ENCODE measurements at regions not wholly inside any gene's neighbourhood (a gene's known extent, or its start where the extent isn't known, plus 50 kb on each side); places are given as distances from the start of the nearest gene placed in this dataset.

DNA sequence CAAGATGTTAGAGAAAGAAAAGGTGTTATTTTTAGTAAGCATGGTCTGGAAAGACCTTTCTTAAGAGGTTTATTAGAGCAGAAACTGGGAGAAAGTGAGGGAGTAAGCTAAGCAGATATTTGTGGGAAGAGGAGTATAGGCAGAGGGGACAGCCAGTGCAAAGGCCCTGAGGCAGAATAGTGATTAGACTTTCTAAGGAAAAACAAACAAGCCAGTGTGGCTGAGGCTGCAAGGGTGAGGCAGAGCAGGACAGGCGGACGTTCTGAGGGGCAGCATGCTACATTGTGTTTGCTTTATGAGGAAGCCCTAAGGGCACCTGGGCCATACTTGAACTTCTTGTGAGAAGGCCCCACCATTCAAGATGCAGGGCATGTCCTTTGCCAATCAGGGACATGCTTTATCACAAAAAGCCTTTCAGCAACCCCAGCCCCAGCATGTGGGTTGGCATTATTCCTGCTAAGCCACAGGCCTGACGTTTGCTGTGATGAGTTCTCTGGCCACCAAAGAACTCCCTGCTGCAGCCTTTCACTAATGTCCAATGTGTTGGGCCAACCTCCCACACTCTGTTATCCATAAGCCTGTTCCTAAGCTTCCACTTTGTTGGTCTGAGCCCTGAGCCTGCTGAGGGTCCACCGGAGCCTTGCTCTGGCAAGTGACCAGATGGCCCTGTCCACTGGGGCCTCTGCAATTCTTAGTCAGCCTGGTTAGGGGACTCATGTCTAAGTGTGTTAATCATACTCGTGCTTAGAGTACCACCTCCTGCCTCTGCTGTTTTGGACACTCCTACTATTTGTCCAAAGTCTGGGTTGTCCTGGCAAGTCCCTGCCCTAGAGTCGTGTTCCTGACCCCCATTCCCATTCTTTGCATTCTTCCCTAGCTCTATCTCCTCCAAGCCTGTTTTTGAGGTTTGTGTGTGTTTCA lies 209.9 kb upstream of the CTNNB1 start:
- Histone ChIP-seq H3K9ac (ENCODE audit: low read length) (no peak overlapping the region), H3K4me1 (ENCODE audit: control insufficient read depth, insufficient read depth, low read length) (no peaks in the 10 kb centered on the region), H3K36me3 (ENCODE audit: control insufficient read depth, insufficient read depth, low read length) (no peaks in the 10 kb centered on the region), H3K27me3 (ENCODE audit: control insufficient read depth, insufficient read depth, low read length) (no peaks in the 10 kb centered on the region), H3K27ac (ENCODE audit: low read depth, low read length) (no peak overlapping the region), H3K4me3 (ENCODE audit: low read length) (no peak overlapping the region)

DNA sequence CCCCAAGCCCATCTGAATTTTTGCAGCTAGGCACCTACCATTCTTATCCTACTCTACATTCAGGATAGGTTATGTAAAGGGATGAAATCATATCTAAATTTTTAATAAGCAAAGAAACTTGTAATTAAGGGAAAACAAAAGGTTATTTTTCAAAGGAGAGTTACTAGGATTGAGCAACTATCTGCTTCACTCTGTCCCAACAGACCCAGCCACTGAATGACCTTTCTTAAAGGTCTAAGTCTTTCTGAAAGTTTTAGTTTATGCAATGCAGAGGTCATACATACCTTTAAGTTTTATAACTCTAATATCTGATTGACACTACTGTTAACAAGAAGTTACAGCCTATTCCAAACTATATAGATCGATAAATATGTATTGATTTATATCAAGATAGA lies 209.2 kb upstream of the CTNNB1 start:
- H3K4me1 ChIP-seq (ENCODE audit: control insufficient read depth, insufficient read depth, low read length) = no peaks in the 10 kb centered on the region
- no peak overlapping the region for H3K27ac ChIP-seq (ENCODE audit: low read depth, low read length)
- no peaks in the 10 kb centered on the region for H3K27me3 ChIP-seq (ENCODE audit: control insufficient read depth, insufficient read depth, low read length)
- no peaks in the 10 kb centered on the region for H3K36me3 ChIP-seq (ENCODE audit: control insufficient read depth, insufficient read depth, low read length)
- H3K9ac ChIP-seq (ENCODE audit: low read length) = no peak overlapping the region
- no peak overlapping the region for H3K4me3 ChIP-seq (ENCODE audit: low read length)

DNA sequence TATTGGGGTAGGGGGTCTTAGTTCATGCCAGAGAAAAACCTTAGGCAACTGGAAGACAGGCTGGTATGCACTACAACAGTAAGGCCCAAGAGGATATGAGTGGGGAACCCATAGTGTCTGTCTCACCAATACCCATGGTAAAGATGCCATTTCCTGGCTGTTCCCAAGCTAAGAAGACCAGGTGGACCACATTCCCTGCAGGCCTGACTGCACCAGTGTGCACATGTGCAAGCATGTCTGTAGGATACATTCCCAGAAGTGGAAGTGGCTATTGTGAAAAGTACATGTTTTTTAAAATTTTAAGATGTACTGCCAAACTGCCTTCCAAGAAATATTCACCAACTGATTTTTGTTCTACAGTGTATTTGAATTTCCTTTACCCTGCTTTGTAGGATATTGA lies 207.3 kb upstream of the CTNNB1 start:
- H3K27me3 ChIP-seq (ENCODE audit: control insufficient read depth, insufficient read depth, low read length) = no peaks in the 10 kb centered on the region
- H3K27ac ChIP-seq (ENCODE audit: low read depth, low read length) = no peak overlapping the region
- no peak overlapping the region for H3K4me3 ChIP-seq (ENCODE audit: low read length)
- no peaks in the 10 kb centered on the region for H3K36me3 ChIP-seq (ENCODE audit: control insufficient read depth, insufficient read depth, low read length)
- no peak overlapping the region for H3K9ac ChIP-seq (ENCODE audit: low read length)
- no peaks in the 10 kb centered on the region for H3K4me1 ChIP-seq (ENCODE audit: control insufficient read depth, insufficient read depth, low read length)

DNA sequence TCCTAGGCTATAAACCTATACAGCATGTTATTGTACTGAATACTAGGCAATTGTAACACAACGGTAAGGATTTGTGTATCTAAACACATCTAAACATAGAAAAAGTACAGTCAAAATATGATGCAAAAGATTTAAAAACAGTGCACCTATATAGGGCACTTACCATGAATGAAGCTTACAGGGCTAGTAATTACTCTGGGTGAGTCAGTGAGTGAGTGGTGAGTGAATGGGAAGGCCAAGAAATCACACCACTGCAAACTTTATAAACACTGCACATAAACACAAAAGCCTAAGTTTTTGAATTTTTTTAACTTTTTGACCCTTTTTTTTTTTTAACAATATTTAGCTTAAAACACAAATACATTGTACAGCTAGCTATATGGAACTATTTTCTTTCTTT lies 204.7 kb upstream of the CTNNB1 start:
- no peak overlapping the region for H3K27ac ChIP-seq (ENCODE audit: low read depth, low read length)
- H3K27me3 ChIP-seq (ENCODE audit: control insufficient read depth, insufficient read depth, low read length) = no peaks in the 10 kb centered on the region
- H3K4me3 ChIP-seq (ENCODE audit: low read length) = no peak overlapping the region
- no peak overlapping the region for H3K9ac ChIP-seq (ENCODE audit: low read length)
- H3K4me1 ChIP-seq (ENCODE audit: control insufficient read depth, insufficient read depth, low read length) = no peaks in the 10 kb centered on the region
- H3K36me3 ChIP-seq (ENCODE audit: control insufficient read depth, insufficient read depth, low read length) = no peaks in the 10 kb centered on the region

DNA sequence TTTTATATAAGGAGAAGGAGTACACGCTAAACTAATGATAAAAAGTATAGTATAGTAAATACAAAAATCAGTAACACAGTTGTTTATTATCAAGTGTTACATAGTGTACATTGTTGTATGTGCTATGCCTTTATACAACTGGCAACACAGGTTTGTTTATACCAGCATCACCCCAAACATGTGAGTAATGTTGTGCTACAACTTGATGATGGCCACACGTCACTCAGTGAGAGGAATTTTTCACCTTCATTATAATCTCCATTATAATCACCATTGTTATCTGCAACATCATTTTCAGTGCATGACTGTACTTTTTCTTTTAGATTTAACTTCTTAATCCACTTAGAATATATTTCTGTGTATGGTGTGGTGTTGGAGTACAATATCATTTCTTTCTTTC lies 204.0 kb upstream of the CTNNB1 start:
- H3K36me3 ChIP-seq (ENCODE audit: control insufficient read depth, insufficient read depth, low read length) = no peaks in the 10 kb centered on the region
- H3K9ac ChIP-seq (ENCODE audit: low read length) = no peak overlapping the region
- no peaks in the 10 kb centered on the region for H3K4me1 ChIP-seq (ENCODE audit: control insufficient read depth, insufficient read depth, low read length)
- no peaks in the 10 kb centered on the region for H3K27me3 ChIP-seq (ENCODE audit: control insufficient read depth, insufficient read depth, low read length)
- H3K4me3 ChIP-seq (ENCODE audit: low read length) = no peak overlapping the region
- no peak overlapping the region for H3K27ac ChIP-seq (ENCODE audit: low read depth, low read length)

DNA sequence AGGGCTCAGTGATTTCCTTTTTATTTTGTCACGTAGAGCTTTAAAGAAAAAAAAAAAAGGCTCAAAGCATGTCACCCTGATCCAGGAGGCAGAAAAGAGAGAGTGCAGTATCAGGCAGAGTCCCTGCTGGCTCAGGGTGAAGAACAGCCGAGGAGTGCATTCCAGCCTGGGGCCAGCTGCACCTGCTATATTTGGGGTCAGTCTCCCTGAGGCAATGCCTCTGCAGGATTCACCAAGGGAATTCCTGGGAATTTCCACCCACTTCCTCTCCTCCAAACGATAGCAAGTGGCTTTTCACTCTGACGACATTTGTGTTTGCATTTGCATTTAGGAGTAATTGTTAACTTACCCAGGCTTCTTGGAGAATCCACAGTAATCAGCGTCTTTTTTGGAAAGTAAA lies 202.9 kb upstream of the CTNNB1 start:
- Histone ChIP-seq H3K4me3 (ENCODE audit: low read length) (no peak overlapping the region), H3K4me1 (ENCODE audit: control insufficient read depth, insufficient read depth, low read length) (no peaks in the 10 kb centered on the region), H3K27me3 (ENCODE audit: control insufficient read depth, insufficient read depth, low read length) (no peaks in the 10 kb centered on the region), H3K9ac (ENCODE audit: low read length) (no peak overlapping the region), H3K27ac (ENCODE audit: low read depth, low read length) (no peak overlapping the region), H3K36me3 (ENCODE audit: control insufficient read depth, insufficient read depth, low read length) (no peaks in the 10 kb centered on the region)

DNA sequence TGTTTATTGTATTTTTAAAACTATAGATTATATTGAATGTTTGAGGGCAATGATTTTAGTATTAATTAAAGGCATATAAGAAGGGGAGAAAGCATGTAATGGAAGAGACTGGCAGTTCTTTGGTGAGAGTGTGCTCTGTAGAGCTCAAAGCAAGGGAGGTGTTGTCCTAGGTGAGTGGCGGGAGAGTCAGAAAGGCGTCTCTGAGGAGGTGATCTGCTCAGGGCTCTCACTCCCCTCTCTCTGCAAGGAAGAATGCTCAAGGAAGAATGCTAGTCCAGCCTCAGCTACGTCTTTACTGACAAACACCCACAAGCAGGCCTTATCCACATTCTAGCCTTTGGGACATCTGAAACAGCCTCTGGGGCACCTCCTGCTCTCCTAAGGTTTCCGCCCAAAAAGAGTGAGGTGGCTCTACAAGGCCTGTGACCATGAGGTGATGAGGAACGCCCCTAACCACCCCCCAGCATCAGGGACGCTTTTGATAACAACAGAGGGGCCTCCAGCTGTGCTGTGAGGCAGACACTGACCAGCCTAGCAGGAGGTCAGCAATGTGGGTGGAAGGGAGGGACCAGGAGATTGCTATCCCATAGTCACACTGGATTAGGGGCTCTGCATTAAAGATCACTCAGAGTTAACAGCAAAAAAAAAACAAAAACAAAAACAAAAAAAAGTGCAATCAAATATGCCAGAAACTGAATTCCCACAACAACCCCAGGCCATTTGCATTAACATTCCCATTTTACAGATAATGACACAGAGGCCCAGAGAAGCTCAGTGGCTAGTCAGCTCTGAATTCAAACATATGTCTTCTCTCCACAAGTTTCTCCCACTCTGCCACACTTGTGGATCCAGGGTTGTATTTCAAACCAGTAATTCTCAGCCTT lies 202.2 kb upstream of the CTNNB1 start:
- Histone ChIP-seq H3K27ac (ENCODE audit: low read depth, low read length) (no peak overlapping the region), H3K36me3 (ENCODE audit: control insufficient read depth, insufficient read depth, low read length) (no peaks in the 10 kb centered on the region), H3K4me3 (ENCODE audit: low read length) (no peak overlapping the region), H3K4me1 (ENCODE audit: control insufficient read depth, insufficient read depth, low read length) (no peaks in the 10 kb centered on the region), H3K27me3 (ENCODE audit: control insufficient read depth, insufficient read depth, low read length) (no peaks in the 10 kb centered on the region), H3K9ac (ENCODE audit: low read length) (no peak overlapping the region)

DNA sequence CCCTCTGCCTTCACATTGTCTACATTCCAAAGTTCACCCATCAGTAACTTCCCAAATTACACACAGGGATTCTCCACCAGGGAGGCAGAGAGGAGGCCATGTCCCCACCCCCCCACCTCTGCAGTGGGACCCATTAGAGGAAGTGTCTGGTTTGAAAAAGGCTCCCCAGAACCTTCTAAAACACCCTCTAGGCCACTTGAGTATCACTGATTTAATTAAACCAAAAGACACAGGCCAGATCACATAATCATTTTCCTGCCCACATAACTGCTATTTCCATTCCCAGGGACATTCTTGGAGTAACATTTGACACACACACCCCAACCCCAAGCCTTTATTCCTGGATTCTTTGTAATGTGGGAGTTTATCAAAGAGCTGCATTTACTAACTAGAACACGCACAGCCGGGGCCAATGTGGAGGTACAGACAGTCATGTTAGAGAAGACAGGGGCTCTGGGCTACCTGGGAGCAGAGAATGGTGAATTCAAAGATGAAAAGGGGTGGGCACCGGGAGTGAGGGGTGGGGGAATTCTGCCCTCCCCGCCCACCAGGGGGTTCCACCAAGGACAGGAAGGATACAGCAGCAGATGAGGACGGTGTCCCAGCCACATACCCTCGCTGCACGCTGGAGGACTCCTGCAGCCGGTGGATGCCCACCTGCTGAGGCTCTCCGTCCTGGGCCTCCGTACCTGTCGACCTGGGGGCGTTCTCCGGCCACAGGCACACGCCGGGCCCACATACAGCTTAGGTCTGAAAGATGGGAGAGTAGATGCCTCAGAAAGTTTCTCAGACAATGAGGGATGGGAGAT lies 201.4 kb upstream of the CTNNB1 start:
- no peak overlapping the region for H3K27ac ChIP-seq (ENCODE audit: low read depth, low read length)

DNA sequence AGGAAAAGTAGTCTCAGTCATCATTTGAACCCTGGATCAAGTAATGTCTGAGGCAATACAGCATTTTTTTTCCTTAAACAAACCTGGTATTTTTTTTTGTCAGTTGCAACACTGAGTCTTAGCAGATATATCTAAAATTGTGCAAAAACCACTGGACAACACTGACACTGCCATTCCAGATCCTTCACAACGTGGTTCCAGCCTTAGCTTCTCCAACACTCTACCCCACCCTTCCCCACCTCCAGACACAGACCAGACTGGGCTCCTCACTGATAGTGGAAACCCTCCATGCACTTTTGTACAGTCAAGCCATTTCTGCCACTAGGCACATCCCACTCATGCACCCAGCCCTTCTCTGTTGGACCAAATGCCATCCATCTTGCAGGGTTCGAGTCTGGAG lies 199.6 kb upstream of the CTNNB1 start:
- Histone ChIP-seq H3K4me3 (ENCODE audit: low read length) (no peak overlapping the region), H3K9ac (ENCODE audit: low read length) (no peak overlapping the region), H3K36me3 (ENCODE audit: control insufficient read depth, insufficient read depth, low read length) (no peaks in the 10 kb centered on the region), H3K27me3 (ENCODE audit: control insufficient read depth, insufficient read depth, low read length) (no peaks in the 10 kb centered on the region), H3K4me1 (ENCODE audit: control insufficient read depth, insufficient read depth, low read length) (no peaks in the 10 kb centered on the region), H3K27ac (ENCODE audit: low read depth, low read length) (no peak overlapping the region)

More for the DNA sequence above, 201.4 kb upstream of the CTNNB1 start:
- no peaks in the 10 kb centered on the region for H3K36me3 ChIP-seq (ENCODE audit: control insufficient read depth, insufficient read depth, low read length)
- no peaks in the 10 kb centered on the region for H3K4me1 ChIP-seq (ENCODE audit: control insufficient read depth, insufficient read depth, low read length)
- no peak overlapping the region for H3K4me3 ChIP-seq (ENCODE audit: low read length)
- no peak overlapping the region for H3K9ac ChIP-seq (ENCODE audit: low read length)
- H3K27me3 ChIP-seq (ENCODE audit: control insufficient read depth, insufficient read depth, low read length) = no peaks in the 10 kb centered on the region

DNA sequence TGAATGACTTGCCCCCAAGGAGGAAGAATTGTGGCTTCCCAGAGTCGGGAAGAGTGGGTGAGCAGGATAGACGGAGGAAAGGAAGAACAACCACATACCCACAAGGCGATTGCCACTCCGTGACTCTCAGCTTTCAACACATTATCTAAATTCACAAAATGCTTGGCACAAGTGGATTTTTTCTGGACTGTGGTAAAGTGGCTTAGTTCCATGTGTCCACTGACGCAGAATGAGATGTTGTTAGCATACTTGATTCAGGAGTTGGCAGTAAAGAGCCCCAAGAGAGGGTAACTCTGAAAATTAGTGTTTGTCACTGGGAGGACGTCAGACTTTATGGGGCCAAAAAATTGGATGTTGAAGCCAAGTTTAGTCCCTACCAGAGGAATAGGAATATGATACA lies 198.8 kb upstream of the CTNNB1 start:
- Histone ChIP-seq H3K4me3 (ENCODE audit: low read length) (no peak overlapping the region), H3K4me1 (ENCODE audit: control insufficient read depth, insufficient read depth, low read length) (no peaks in the 10 kb centered on the region), H3K27ac (ENCODE audit: low read depth, low read length) (no peak overlapping the region), H3K9ac (ENCODE audit: low read length) (no peak overlapping the region), H3K27me3 (ENCODE audit: control insufficient read depth, insufficient read depth, low read length) (no peaks in the 10 kb centered on the region), H3K36me3 (ENCODE audit: control insufficient read depth, insufficient read depth, low read length) (no peaks in the 10 kb centered on the region)

DNA sequence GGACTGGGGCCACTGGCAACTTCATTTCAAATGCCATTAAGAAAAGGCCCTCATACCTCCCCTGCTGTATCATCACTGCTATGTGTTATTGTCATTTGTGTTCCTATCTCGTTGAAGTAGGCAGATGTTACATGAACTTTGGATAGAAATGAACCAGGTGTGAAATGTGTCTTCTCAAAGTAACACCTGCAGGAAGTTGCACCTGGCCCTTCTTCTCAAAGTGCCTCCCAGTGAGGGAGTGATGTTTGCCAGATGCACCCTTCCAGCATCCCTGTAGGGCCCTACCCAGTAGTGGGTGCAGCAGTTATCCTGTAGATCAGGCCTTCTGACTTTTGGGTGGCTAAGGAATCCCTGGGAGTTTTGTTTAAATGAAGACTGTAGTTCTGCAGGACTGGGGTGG lies 197.7 kb upstream of the CTNNB1 start:
- H3K4me3 ChIP-seq (ENCODE audit: low read length) = no peak overlapping the region
- H3K36me3 ChIP-seq (ENCODE audit: control insufficient read depth, insufficient read depth, low read length) = no peaks in the 10 kb centered on the region
- no peak overlapping the region for H3K9ac ChIP-seq (ENCODE audit: low read length)
- no peaks in the 10 kb centered on the region for H3K27me3 ChIP-seq (ENCODE audit: control insufficient read depth, insufficient read depth, low read length)
- no peaks in the 10 kb centered on the region for H3K4me1 ChIP-seq (ENCODE audit: control insufficient read depth, insufficient read depth, low read length)
- no peak overlapping the region for H3K27ac ChIP-seq (ENCODE audit: low read depth, low read length)

DNA sequence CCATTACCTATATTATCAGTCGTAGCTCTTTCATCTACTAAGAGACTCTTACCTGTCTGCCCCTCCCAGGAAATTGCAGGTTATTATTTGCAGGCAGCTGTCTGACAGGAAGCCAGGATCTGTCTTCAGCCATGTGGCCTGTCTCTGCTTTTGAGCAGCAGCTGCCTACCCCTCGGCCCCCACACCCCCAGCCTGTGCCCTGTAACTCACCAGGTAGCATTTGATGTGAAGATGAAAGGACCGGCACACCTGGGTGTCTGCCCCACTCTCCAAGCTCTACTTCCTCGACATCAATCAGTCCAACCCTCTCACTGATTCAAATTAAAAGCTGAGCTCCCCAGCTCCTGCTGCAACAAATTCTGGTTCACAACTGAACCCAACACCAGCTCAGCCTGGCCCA lies 197.2 kb upstream of the CTNNB1 start:
- Histone ChIP-seq H3K27ac (ENCODE audit: low read depth, low read length) (no peak overlapping the region), H3K4me3 (ENCODE audit: low read length) (no peak overlapping the region), H3K27me3 (ENCODE audit: control insufficient read depth, insufficient read depth, low read length) (no peaks in the 10 kb centered on the region), H3K4me1 (ENCODE audit: control insufficient read depth, insufficient read depth, low read length) (no peaks in the 10 kb centered on the region), H3K9ac (ENCODE audit: low read length) (no peak overlapping the region), H3K36me3 (ENCODE audit: control insufficient read depth, insufficient read depth, low read length) (no peaks in the 10 kb centered on the region)
